OCI-LY3 (cell line): ENCODE measurements at regions not wholly inside any gene's neighbourhood (a gene's known extent, or its start where the extent isn't known, plus 50 kb on each side); places are given as distances from the start of the nearest gene placed in this dataset.

Source experiments
- EZH2phosphoT487 ChIP-seq: fragments of 200-600 bp; shearing (Covaris generic); IDR thresholded peaks from 2 replicates; pipeline ENCODE4 v1.6.1; 2018; ENCODE audit warnings: antibody characterized with exemption, mixed run types, low read depth
- TF ChIP-seq, protein P1 (sequence below): fragments of 200-600, 300-600 bp; sonication (generic); IDR thresholded peaks from 2 replicates; pipeline ENCODE4 v1.5.1; 2014; ENCODE audit warnings: antibody characterized with exemption, low read length, low read depth

DNA sequence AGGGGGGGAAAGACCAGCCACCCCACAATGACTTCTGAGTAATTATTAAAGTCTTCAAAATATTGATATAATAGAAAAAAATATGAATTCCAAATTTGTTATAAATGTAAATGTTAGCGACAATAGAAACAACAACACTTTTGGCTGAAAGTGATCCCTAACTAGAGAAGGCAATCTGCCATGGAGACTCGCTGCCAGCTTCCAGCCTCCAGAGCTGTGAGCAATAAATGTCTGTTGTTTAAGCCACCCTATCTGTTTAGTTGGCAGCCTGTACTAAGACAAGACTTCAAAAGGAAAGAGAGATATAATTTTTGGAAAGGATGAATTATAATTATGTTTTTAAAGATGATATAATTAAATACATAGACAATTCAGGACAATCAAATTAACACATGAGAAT lies 130.8 kb upstream of the HSFY2 start:
- TF ChIP-seq, protein P1, sequence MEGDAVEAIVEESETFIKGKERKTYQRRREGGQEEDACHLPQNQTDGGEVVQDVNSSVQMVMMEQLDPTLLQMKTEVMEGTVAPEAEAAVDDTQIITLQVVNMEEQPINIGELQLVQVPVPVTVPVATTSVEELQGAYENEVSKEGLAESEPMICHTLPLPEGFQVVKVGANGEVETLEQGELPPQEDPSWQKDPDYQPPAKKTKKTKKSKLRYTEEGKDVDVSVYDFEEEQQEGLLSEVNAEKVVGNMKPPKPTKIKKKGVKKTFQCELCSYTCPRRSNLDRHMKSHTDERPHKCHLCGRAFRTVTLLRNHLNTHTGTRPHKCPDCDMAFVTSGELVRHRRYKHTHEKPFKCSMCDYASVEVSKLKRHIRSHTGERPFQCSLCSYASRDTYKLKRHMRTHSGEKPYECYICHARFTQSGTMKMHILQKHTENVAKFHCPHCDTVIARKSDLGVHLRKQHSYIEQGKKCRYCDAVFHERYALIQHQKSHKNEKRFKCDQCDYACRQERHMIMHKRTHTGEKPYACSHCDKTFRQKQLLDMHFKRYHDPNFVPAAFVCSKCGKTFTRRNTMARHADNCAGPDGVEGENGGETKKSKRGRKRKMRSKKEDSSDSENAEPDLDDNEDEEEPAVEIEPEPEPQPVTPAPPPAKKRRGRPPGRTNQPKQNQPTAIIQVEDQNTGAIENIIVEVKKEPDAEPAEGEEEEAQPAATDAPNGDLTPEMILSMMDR: no peak
- no peak for TF ChIP-seq EZH2phosphoT487
